HL-60 (cell line): ENCODE measurements at regions not wholly inside any gene's neighbourhood (a gene's known extent, or its start where the extent isn't known, plus 50 kb on each side); places are given as distances from the start of the nearest gene placed in this dataset.

Experiments
- DNase-seq, 2 experiments: peaks; one replicate each; pipeline ENCODE4 v3.0.0-alpha.2; 2010 to 2020; ENCODE audit warnings: low read depth in 1 of 2, low spot score in 1 of 2
- H3K27ac ChIP-seq: fragments of 250-450 bp; sonication (Bioruptor Pico); replicated peaks from 2 replicates; pipeline ENCODE4 v1.5.1; 2020; ENCODE audit warnings: mild to moderate bottlenecking, moderate library complexity
- H3K27me3 ChIP-seq: fragments of 250-450 bp; sonication (Bioruptor Pico); 2 replicates; pipeline ENCODE4 v1.5.1; 2021; ENCODE audit warnings: mild to moderate bottlenecking, moderate library complexity; ENCODE audit not compliant: insufficient read depth, poor library complexity, severe bottlenecking
- H3K4me3 ChIP-seq: replicated peaks from 2 replicates; pipeline ENCODE4 v1.5.1; 2011; ENCODE audit warnings: mild to moderate bottlenecking, control low read depth, low read length; ENCODE audit not compliant: insufficient read depth
- GABPA ChIP-seq: IDR thresholded peaks from 2 replicates; pipeline ENCODE4 v1.6.1; 2012; ENCODE audit warnings: low read depth
- POLR2AphosphoS5 ChIP-seq: IDR thresholded peaks from 2 replicates; pipeline ENCODE4 v1.6.1; 2012; ENCODE audit warnings: low read depth
- SPI1 ChIP-seq: IDR thresholded peaks from 2 replicates; pipeline ENCODE4 v1.6.1; 2012; ENCODE audit warnings: low read depth, mild to moderate bottlenecking, borderline replicate concordance
- TF ChIP-seq, protein P1 (sequence below): IDR thresholded peaks from one replicate; pipeline ENCODE4 v1.5.1; 2011; ENCODE audit warnings: low read length, control low read depth, inconsistent platforms; ENCODE audit not compliant: insufficient read depth
- TF ChIP-seq, protein P2 (sequence below): IDR thresholded peaks from 2 replicates; pipeline ENCODE4 v1.6.1; 2012; ENCODE audit warnings: low read depth; ENCODE audit not compliant: insufficient replicate concordance

DNA sequence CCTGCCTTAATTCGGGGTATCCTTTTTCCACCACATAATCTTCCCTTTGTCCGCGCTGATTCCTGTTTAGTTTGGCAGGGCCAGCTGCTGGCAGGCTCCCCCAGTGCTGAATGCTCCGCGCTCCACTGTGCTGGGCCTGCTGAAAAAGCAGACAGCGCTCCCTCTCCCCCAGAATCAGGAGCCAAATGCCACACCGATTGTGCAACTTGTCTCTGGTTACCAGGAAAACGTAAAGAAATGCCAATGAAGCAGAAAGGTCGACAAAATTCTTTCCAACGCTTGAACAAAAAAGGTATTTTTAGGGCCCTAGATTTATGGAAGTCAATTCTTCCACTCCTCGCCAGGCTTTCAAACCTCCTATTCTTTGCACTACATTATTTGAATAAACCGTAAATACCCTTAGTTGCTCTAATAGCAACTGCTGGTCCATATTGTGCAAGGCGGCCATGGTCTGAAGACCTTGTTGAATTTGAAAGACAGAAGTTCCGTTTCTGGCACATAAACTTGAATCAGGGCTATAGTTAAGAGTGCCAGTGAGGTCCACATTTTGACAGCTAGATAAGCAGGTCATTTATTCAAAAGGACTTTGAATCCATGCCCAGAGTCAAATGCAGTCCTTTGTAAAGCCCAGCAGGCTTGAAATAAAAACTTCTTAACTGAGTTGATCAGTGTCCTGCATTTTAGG is 206.7 kb upstream of the RFC3 start:
- no peak for DNase-seq
- Histone ChIP-seq H3K27ac (no peak overlapping the region), H3K27me3 (no peaks in the 10 kb centered on the region), H3K4me3 (no peak overlapping the region)
- TF ChIP-seq, protein P1, sequence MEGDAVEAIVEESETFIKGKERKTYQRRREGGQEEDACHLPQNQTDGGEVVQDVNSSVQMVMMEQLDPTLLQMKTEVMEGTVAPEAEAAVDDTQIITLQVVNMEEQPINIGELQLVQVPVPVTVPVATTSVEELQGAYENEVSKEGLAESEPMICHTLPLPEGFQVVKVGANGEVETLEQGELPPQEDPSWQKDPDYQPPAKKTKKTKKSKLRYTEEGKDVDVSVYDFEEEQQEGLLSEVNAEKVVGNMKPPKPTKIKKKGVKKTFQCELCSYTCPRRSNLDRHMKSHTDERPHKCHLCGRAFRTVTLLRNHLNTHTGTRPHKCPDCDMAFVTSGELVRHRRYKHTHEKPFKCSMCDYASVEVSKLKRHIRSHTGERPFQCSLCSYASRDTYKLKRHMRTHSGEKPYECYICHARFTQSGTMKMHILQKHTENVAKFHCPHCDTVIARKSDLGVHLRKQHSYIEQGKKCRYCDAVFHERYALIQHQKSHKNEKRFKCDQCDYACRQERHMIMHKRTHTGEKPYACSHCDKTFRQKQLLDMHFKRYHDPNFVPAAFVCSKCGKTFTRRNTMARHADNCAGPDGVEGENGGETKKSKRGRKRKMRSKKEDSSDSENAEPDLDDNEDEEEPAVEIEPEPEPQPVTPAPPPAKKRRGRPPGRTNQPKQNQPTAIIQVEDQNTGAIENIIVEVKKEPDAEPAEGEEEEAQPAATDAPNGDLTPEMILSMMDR: no peak
- TF ChIP-seq, protein P2, sequence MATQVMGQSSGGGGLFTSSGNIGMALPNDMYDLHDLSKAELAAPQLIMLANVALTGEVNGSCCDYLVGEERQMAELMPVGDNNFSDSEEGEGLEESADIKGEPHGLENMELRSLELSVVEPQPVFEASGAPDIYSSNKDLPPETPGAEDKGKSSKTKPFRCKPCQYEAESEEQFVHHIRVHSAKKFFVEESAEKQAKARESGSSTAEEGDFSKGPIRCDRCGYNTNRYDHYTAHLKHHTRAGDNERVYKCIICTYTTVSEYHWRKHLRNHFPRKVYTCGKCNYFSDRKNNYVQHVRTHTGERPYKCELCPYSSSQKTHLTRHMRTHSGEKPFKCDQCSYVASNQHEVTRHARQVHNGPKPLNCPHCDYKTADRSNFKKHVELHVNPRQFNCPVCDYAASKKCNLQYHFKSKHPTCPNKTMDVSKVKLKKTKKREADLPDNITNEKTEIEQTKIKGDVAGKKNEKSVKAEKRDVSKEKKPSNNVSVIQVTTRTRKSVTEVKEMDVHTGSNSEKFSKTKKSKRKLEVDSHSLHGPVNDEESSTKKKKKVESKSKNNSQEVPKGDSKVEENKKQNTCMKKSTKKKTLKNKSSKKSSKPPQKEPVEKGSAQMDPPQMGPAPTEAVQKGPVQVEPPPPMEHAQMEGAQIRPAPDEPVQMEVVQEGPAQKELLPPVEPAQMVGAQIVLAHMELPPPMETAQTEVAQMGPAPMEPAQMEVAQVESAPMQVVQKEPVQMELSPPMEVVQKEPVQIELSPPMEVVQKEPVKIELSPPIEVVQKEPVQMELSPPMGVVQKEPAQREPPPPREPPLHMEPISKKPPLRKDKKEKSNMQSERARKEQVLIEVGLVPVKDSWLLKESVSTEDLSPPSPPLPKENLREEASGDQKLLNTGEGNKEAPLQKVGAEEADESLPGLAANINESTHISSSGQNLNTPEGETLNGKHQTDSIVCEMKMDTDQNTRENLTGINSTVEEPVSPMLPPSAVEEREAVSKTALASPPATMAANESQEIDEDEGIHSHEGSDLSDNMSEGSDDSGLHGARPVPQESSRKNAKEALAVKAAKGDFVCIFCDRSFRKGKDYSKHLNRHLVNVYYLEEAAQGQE: no peak
- TF ChIP-seq SPI1 (no peak), GABPA (no peak), POLR2AphosphoS5 (no peak)

DNA sequence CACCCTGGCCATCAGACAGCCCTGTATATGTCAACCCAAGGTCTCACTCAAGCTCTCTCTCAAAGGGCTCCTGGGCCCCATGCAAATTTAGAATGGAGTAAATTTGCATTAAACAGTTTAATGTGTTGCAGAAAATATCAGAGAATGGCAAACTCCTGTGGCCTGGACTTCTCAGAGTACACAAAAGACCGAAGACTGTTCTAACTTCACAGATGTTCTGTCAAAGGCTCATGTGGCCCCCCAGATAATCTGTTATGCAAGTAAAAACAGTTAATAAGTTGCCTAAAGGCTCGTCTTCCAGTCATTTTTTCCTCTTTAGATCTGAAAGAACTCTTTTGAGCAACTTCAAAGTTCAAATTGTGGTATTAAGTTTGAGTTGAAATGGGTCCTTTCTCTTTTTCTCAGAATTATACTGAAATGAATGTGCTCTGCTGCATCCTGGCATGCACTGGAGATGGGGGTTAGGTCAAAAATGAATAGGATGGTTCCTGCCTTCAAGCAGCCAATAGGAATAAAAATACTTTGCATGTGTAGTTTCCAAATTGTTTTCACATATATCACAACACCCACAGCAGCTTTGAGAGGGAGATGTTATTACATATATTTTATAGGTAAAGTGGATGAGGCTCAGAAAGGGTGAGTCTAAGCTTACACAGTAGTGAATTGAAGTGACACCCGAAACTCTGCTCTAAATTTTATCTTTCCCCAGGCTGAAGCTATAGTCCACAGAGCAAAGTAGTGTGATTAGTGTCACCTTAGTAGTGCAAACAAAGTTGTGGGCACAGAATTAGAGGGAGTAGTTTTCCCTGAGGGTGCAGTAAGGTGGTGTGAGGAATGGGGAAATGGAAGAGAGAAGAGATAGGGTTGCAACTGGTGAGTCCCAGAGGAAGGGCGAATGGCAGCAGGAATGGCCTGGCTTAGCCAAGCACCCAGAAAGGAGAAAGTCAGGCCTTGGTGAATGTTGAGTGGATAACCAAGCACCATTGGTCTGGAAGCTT is 205.0 kb upstream of the RFC3 start:
- TF ChIP-seq, protein P1: no peak
- TF ChIP-seq, protein P2: no peak
- TF ChIP-seq SPI1 (no peak), GABPA (no peak), POLR2AphosphoS5 (no peak)
- Histone ChIP-seq H3K27ac (no peak overlapping the region), H3K27me3 (no peaks in the 10 kb centered on the region), H3K4me3 (no peak overlapping the region)
- DNase-seq: no peak

DNA sequence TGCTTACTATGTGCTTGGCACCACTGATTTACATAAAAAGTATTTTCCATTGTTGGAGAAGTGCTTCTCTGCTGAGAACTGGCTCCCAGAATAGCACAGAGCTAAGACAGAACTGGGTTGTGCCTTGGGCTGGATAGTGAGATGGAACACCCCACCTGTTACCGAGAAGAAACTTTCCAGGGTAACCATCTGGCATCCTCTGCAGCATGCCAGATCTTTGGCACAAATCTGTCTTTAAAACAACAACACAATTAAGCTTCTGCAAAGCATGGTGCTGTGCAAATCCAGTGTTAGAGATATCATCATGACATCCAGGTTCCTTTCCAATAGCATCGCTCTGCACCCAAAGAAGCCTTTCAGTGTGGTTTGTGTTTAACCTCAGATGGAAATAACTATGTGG is 202.5 kb upstream of the RFC3 start:
- H3K27me3 ChIP-seq: no peaks in the 10 kb centered on the region
- DNase-seq: no peak
- H3K27ac ChIP-seq: no peak overlapping the region
- H3K4me3 ChIP-seq: no peak overlapping the region
- TF ChIP-seq, protein P2: no peak
- TF ChIP-seq POLR2AphosphoS5: no peak
- TF ChIP-seq SPI1: no peak
- TF ChIP-seq, protein P1: no peak
- no peak for TF ChIP-seq GABPA
